NCI-H187 (cell line): ENCODE measurements at regions not wholly inside any gene's neighbourhood (a gene's known extent, or its start where the extent isn't known, plus 50 kb on each side); places are given as distances from the start of the nearest gene placed in this dataset.
"Not testable (repeated sequence)": the region's sequence is repeated elsewhere in the genome, so short reads cannot be mapped to it uniquely, and the experiment has no call there.

Experiments
- DNase-seq, 2 experiments: peaks; one replicate each; lab custom pipeline; 2025; lab: John Stamatoyannopoulos, UW

GRCh38 chr5:60488466-60489130 lies 211.4 kb downstream of the DEPDC1B start:
- no peak for DNase-seq

DNA sequence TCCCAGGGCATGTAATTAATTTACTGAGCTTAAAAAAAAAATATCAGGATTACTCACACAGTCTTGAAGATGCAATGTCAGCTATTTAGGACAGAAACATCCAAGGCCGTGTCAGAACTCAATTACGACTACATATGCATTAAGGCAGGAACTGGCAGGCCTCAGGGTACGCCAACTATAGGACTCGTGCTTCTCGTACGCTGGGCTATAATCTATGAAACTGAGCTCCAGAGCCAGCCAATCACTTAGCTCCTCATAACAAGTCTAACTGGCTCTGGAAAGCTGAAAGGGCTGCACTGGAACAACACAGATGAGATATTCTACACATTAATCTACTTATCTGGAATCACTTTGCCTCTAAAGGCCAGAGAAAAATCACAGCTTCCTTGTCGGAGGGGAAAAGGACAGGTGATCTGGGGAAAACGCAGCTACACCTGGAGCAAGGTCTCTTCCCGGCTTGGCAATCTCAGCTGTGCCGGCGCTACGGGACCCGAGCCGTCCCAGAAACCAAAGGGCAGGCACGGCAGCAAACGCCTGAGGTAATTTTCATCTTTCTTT lies 212.0 kb downstream of the DEPDC1B start:
- DNase-seq = no peak

GRCh38 chr5:60487476-60487875 lies 212.5 kb downstream of the DEPDC1B start:
- no peak for DNase-seq

GRCh38 chr5:60485361-60485760 lies 214.6 kb downstream of the DEPDC1B start:
- DNase-seq = no peak

GRCh38 chr5:60483050-60483449 lies 216.9 kb downstream of the DEPDC1B start:
- DNase-seq = no peak

DNA sequence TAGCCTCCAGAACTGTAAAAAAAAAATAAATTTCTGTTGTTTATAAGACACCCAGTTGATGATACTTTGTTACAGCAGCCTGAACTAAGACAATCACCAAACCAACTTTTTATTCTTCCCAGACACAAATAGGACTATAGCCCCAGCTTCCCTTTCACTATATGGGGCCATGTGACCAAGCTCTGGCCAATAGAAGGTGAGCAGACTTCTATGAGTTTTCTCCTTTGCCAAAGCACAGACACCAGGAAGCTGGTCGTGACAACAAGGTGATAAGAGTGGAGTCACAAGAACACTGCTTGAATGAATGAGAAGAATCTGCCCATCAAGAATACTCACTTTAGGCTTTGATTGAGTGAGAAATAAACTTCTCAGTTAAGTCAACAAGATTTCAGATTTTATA lies 217.7 kb downstream of the DEPDC1B start:
- no peak for DNase-seq

GRCh38 chr5:60479542-60479941 lies 220.4 kb downstream of the DEPDC1B start:
- DNase-seq = no peak

GRCh38 chr5:60477849-60478248 lies 222.1 kb downstream of the DEPDC1B start:
- no peak for DNase-seq

GRCh38 chr5:60473654-60474053 lies 226.3 kb downstream of the DEPDC1B start:
- DNase-seq = no peak

DNA sequence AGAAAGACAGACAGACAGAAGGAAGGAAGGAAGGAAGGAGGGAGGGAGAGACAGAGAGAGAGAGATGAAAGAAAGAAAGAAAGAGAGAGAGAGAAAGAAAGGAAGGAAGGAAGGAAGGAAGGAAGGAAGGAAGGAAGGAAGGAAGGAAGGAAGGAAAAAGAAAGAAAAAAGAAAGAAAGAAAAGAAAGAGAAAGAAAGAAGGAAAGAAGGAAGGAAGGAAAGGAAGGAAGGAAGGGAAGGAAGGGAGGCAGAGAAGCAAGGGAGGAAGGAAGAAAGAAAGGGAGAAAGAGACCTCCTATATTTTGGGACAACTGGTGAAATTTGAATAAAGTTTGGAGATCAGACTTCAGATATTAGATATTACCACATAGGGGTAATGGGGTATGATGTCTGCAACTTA lies 226.9 kb downstream of the DEPDC1B start:
- not testable (repeated sequence) for DNase-seq

- DNase-seq = no peak
Measured at GRCh38 chr5:60470881-60471280, 229.1 kb downstream of the DEPDC1B start.

- DNase-seq = no peak
Measured at GRCh38 chr5:60469286-60469685, 230.7 kb downstream of the DEPDC1B start.

DNA sequence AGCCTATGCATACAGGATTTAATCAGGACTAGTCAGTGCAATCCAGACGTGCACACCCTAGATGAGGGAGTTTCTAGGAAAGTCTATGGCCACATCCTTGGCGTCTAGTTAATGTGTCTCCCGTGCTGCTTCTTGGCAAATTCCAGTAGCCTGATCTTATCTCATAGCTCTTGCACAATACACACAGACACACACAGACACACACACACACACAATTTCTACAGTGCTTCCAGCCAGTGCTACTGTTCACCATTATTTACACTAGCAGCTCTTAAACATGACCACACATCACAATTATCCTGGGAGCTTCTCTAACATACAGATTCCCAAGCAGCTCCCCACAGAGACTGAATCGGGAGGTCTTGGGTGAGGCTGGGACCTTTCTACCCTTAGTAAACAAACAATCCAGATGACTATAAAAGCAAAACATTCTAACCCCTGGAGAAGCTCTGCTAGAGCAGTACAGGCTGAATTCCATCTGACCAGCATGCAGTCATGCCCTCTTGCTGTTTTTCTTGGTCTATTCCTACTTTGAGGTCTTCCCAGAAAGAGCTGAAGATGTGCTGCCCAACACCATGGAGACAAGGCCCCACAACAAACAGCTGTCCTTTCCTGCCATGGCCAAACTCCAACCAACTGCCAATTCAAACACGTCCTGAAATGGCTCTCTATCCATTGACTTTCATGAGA lies 236.6 kb downstream of the DEPDC1B start:
- no peak for DNase-seq

DNA sequence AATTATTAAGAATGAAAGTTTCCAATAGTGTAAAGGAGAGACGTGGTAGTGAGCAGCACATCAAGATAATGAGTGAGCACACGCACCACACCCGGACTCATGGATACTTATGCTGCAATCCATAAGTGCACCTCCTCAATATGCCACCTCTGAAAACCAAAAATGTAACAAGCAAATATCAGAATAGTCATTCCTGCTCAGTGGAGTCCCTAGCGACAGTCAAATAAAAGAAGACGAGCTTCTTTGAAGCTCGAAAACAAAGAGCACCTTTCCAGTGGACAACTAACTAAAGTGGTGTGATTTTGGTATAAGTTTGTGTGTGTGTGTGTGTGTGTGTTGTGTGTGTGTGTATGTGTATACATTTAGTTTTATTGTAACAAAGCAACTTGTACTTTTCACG lies 241.3 kb downstream of the DEPDC1B start:
- DNase-seq = no peak

DNA sequence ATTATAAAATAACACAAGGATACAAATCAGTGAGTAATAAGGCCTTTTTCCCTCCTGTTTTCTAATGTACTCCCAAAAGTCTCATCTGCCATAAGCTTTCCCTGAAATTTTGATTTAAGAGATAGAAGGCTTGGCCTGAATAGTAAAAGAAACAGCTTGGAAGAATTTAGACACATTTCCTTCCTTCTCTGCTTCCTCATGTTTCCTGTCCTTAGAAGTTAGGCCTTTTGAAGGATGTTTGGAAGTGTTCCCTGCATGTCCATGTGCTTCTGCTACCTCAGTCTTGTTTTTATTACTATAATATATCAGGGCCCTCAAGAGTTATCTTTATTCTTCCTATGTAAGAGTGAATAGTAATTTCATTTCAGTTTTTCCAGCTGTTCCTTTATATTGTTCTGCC lies 242.7 kb downstream of the DEPDC1B start:
- no peak for DNase-seq

DNA sequence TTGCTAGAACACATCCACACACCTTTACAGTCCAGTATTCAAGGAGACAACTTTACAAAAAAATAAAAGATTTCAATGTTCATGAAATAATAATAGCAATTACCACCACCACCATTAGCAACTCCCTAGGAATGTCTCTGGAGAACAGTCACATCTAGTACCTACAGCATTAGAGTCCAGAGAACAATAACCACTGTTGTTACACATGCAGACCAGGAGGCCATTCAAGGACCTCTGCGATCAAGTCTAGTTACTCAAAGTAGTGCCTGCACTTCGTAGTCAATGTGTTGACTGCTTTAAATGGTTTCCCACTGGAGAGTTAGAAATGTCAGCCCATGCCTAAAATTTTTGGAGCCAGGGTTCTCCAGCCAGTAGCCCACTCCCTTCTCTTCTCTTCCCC lies 244.4 kb downstream of the DEPDC1B start:
- no peak for DNase-seq

- DNase-seq = not testable (repeated sequence)
Measured at GRCh38 chr5:60454277-60454676, 245.7 kb downstream of the DEPDC1B start.

- DNase-seq = no peak
Measured at GRCh38 chr5:60453186-60453976, 246.6 kb downstream of the DEPDC1B start.

GRCh38 chr5:60448600-60448999 lies 251.4 kb downstream of the DEPDC1B start:
- no peak for DNase-seq

GRCh38 chr5:60447488-60447920 lies 252.5 kb downstream of the DEPDC1B start:
- DNase-seq = no peak

DNA sequence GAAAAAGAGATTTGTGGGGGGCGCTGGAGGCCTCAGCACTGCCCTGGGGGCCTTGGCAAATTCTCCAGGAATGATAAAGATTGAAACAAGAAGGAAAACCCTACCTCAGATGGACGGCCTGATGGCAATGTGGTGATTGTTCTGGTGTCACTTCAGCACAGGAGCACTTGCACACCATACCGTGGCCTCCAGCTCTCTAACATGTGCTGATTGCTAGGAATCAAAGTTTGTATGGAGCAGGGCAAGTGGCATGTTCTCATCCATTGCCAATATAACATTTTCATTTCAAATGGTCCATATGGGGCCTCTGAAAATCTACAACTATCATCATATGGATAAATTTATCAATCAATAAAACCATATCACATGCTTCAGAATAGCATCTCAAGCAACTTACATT lies 253.0 kb downstream of the DEPDC1B start:
- DNase-seq = no peak

GRCh38 chr5:60445921-60446320 lies 254.0 kb downstream of the DEPDC1B start:
- no peak for DNase-seq

DNA sequence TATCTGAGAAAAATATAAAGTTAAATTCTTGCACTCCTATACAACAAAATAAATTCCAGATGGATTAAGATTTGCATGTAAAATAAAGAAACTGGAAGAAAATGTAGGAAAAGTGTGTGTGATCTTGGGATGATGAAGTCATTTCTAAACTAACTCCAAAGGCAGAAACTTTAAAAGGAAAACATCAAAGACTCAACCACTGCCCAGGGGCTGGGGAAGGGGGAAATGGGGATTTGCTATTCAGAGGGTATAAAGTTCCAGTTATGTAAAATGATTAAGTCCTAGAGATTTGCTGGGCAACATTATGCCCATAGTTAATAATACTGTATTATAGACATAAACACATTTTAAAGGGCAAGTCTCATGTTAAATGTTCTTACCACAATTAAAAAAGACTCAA lies 254.5 kb downstream of the DEPDC1B start:
- DNase-seq = no peak
